GM23338 (cell line): ENCODE measurements at regions not wholly inside any gene's neighbourhood (a gene's known extent, or its start where the extent isn't known, plus 50 kb on each side); places are given as distances from the start of the nearest gene placed in this dataset.

ENCODE experiments used
- ATAC-seq: fragments of 200-7000 bp; cut with Tn5 transposase; 3 replicates; pipeline ENCODE4 v1.9.1; 2020
- DNase-seq: peaks from one replicate; pipeline ENCODE4 v3.0.0-alpha.2; 2015; ENCODE audit warnings: low spot score
- H2AFZ ChIP-seq: fragments of 200-600 bp; sonication (generic); 2 replicates; pipeline ENCODE4 v1.8.0; 2016; ENCODE audit warnings: antibody characterized with exemption, mild to moderate bottlenecking, moderate library complexity
- H3F3A ChIP-seq: fragments of 200-600 bp; sonication (generic); replicated peaks from 2 replicates; pipeline ENCODE4 v1.8.0; 2017; ENCODE audit warnings: antibody characterized with exemption, mixed run types, low read depth
- H3K27ac ChIP-seq: fragments of 200-600 bp; sonication (generic); 2 replicates; pipeline ENCODE4 v1.6.1; 2016; ENCODE audit warnings: low read depth
- H3K27me3 ChIP-seq: fragments of 200-600 bp; sonication (generic); 2 replicates; pipeline ENCODE4 v1.8.0; 2016; ENCODE audit warnings: mild to moderate bottlenecking, mixed run types, moderate library complexity; ENCODE audit not compliant: insufficient read depth
- H3K36me3 ChIP-seq: fragments of 200-600 bp; sonication (generic); 2 replicates; pipeline ENCODE4 v1.8.0; 2016; ENCODE audit warnings: mild to moderate bottlenecking; ENCODE audit not compliant: insufficient read depth
- H3K4me1 ChIP-seq: fragments of 200-600 bp; sonication (generic); 2 replicates; pipeline ENCODE4 v1.8.0; 2016; ENCODE audit warnings: mild to moderate bottlenecking, moderate library complexity; ENCODE audit not compliant: insufficient read depth
- H3K4me2 ChIP-seq: fragments of 200-600 bp; sonication (generic); 2 replicates; pipeline ENCODE4 v1.7.1; 2017; ENCODE audit warnings: mixed run types
- H3K4me3 ChIP-seq: fragments of 200-600 bp; sonication (generic); 2 replicates; pipeline ENCODE4 v1.6.1; 2016; ENCODE audit warnings: mixed run types
- H3K79me2 ChIP-seq: fragments of 200-600 bp; sonication (generic); replicated peaks from 2 replicates; pipeline ENCODE4 v1.8.0; 2017; ENCODE audit warnings: mild to moderate bottlenecking; ENCODE audit not compliant: insufficient read depth
- H3K9me2 ChIP-seq: fragments of 200-600 bp; sonication (generic); 2 replicates; pipeline ENCODE4 v1.8.0; 2017; ENCODE audit not compliant: insufficient read depth
- H4K20me1 ChIP-seq: fragments of 200-600 bp; sonication (generic); replicated peaks from 2 replicates; pipeline ENCODE4 v1.8.0; 2017; ENCODE audit warnings: mild to moderate bottlenecking; ENCODE audit not compliant: insufficient read depth
- H3K27ac Mint-ChIP-seq: 2 replicates; pipeline ENCODE4 v1.8.0; 2020; ENCODE audit warnings: inconsistent platforms, mild to moderate bottlenecking, moderate library complexity, mixed read lengths
- H3K27me3 Mint-ChIP-seq: 3 replicates; pipeline ENCODE4 v1.8.0; 2022; ENCODE audit warnings: low read depth, mild to moderate bottlenecking, moderate library complexity, mixed read lengths, inconsistent platforms; ENCODE audit not compliant: insufficient read depth, poor library complexity
- H3K36me3 Mint-ChIP-seq: 3 replicates; pipeline ENCODE4 v1.8.0; 2021; ENCODE audit warnings: low read depth, mild to moderate bottlenecking, inconsistent platforms, moderate library complexity, mixed read lengths
- H3K4me1 Mint-ChIP-seq: 3 replicates; pipeline ENCODE4 v1.8.0; 2020; ENCODE audit warnings: mild to moderate bottlenecking, inconsistent platforms, mixed read lengths
- H3K4me3 Mint-ChIP-seq: 3 replicates; pipeline ENCODE4 v1.8.0; 2021; ENCODE audit warnings: moderate library complexity, mild to moderate bottlenecking, inconsistent platforms, mixed read lengths
- H3K9me3 Mint-ChIP-seq: 3 replicates; pipeline ENCODE4 v1.8.0; 2020; ENCODE audit warnings: moderate library complexity, mild to moderate bottlenecking, inconsistent platforms, mixed read lengths
- CREB1 ChIP-seq: fragments of 250-450 bp; sonication (Bioruptor Pico); IDR thresholded peaks from 2 replicates; pipeline ENCODE4 v1.5.0; 2020; ENCODE audit warnings: low read depth, mild to moderate bottlenecking, moderate library complexity
- CTCF ChIP-seq, 2 experiments: fragments of 200-600 bp in 1 of 2; sonication (generic) in 1 of 2; conservative IDR thresholded peaks; 2 replicates each; pipeline versions ENCODE4 v1.5.1 to v1.6.1; 2016 to 2017; ENCODE audit warnings: antibody characterized with exemption in 2 of 2, low read depth in 2 of 2, mild to moderate bottlenecking in 2 of 2, moderate library complexity in 1 of 2
- EZH2 ChIP-seq: fragments of 200-600 bp; sonication (generic); IDR thresholded peaks from one replicate; pipeline ENCODE4 v1.8.0; 2017; ENCODE audit warnings: antibody characterized with exemption, mild to moderate bottlenecking, low read depth; ENCODE audit not compliant: unreplicated experiment
- EZH2phosphoT487 ChIP-seq: fragments of 200-600 bp; sonication (generic); IDR thresholded peaks from one replicate; pipeline ENCODE4 v1.8.1; 2018; ENCODE audit warnings: antibody characterized with exemption; ENCODE audit not compliant: unreplicated experiment
- JUNB ChIP-seq: IDR thresholded peaks from one replicate; pipeline ENCODE4 v1.6.1; 2016; ENCODE audit warnings: antibody characterized with exemption; ENCODE audit not compliant: unreplicated experiment
- NANOG ChIP-seq: IDR thresholded peaks from 2 replicates; pipeline ENCODE4 v1.6.1; 2016; ENCODE audit warnings: antibody characterized with exemption, borderline replicate concordance
- POLR2AphosphoS5 ChIP-seq: IDR thresholded peaks from 2 replicates; pipeline ENCODE4 v1.6.1; 2016; ENCODE audit warnings: antibody characterized with exemption, low read depth
- REST ChIP-seq: IDR thresholded peaks from one replicate; pipeline ENCODE4 v1.6.1; 2018; ENCODE audit warnings: antibody characterized with exemption; ENCODE audit not compliant: unreplicated experiment
- STAT1 ChIP-seq: IDR thresholded peaks from one replicate; pipeline ENCODE4 v1.6.1; 2016; ENCODE audit warnings: antibody characterized with exemption; ENCODE audit not compliant: unreplicated experiment
- ZNF114 ChIP-seq: fragments of 250-450 bp; sonication (Bioruptor Pico); IDR thresholded peaks from 2 replicates; pipeline ENCODE4 v1.5.0; 2020; ENCODE audit warnings: mild to moderate bottlenecking, moderate library complexity
- ZNF331 ChIP-seq: fragments of 250-450 bp; sonication (Bioruptor Pico); IDR thresholded peaks from 2 replicates; pipeline ENCODE4 v1.5.0; 2020; ENCODE audit warnings: low read depth, mild to moderate bottlenecking, moderate library complexity
- ZNF462 ChIP-seq: fragments of 250-450 bp; sonication (Bioruptor Pico); IDR thresholded peaks from 2 replicates; pipeline ENCODE4 v1.5.0; 2020; ENCODE audit warnings: mild to moderate bottlenecking, moderate library complexity
- TF ChIP-seq, protein P1 (sequence below): IDR thresholded peaks from 2 replicates; pipeline ENCODE4 v1.6.1; 2016; ENCODE audit warnings: antibody characterized with exemption

DNA sequence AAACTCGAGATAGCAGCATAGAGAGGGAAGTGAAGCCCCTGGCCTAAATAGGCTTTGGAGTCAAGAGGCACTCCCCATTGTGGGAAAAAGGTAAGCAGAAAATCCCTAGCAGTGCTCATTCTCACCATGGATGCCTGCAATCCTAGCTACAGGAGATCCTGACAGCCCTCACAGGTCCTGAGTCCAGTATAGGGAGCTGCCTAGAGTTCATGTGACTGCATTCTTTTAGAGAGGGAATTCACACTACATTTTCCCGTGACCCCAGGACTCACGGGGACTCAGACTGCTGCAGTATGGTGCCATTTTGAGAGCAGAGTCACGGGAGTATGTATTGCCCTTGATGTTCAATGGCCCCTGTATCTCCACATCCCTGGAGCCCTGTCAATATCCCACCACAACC is 82.4 kb downstream of the MAGED1 start:
- H3K36me3 Mint-ChIP-seq: no peaks in the 10 kb centered on the region
- no peak overlapping the region for H3K4me3 ChIP-seq
- H3K27ac ChIP-seq: no peak overlapping the region

More for the DNA sequence above, 82.4 kb downstream of the MAGED1 start:
- no peak for TF ChIP-seq REST
- TF ChIP-seq, protein P1, sequence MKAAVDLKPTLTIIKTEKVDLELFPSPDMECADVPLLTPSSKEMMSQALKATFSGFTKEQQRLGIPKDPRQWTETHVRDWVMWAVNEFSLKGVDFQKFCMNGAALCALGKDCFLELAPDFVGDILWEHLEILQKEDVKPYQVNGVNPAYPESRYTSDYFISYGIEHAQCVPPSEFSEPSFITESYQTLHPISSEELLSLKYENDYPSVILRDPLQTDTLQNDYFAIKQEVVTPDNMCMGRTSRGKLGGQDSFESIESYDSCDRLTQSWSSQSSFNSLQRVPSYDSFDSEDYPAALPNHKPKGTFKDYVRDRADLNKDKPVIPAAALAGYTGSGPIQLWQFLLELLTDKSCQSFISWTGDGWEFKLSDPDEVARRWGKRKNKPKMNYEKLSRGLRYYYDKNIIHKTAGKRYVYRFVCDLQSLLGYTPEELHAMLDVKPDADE: no peak
- no peak for TF ChIP-seq CREB1 (CRISPR knock-in tag)
- TF ChIP-seq POLR2AphosphoS5: no peak
- TF ChIP-seq ZNF462 (CRISPR knock-in tag): no peak
- no peak for TF ChIP-seq ZNF114 (CRISPR knock-in tag)
- no peak for TF ChIP-seq EZH2
- TF ChIP-seq STAT1: no peak
- TF ChIP-seq NANOG: no peak
- no peak for TF ChIP-seq CTCF (conservative IDR thresholded peaks at IDR 0.05; ENCODE audit: low read depth in 2 of 2)
- no peak for TF ChIP-seq JUNB
- no peak for TF ChIP-seq EZH2phosphoT487
- TF ChIP-seq ZNF331 (CRISPR knock-in tag): no peak
- Histone ChIP-seq H3K9me2 (no peaks in the 10 kb centered on the region), H3K27me3 (no peaks in the 10 kb centered on the region), H2AFZ (no peak overlapping the region), H4K20me1 (no peaks in the 10 kb centered on the region), H3K4me1 (no peaks in the 10 kb centered on the region), H3F3A (no peaks in the 10 kb centered on the region), H3K4me2 (no peak overlapping the region), H3K36me3 (no peaks in the 10 kb centered on the region), H3K79me2 (no peaks in the 10 kb centered on the region)
- Mint-ChIP-seq H3K27ac (no peak overlapping the region), H3K9me3 (no peaks in the 10 kb centered on the region), H3K4me1 (no peaks in the 10 kb centered on the region), H3K4me3 (no peak overlapping the region), H3K27me3 (no peaks in the 10 kb centered on the region)
- DNase-seq: peak; percentile 1
- no peak for ATAC-seq
